HG03575 (cell line): ENCODE measurements at regions not wholly inside any gene's neighbourhood (a gene's known extent, or its start where the extent isn't known, plus 50 kb on each side); places are given as distances from the start of the nearest gene placed in this dataset.

Experiments
- ATAC-seq: cut with Tn5 transposase; IDR thresholded peaks from one replicate; pipeline ENCODE4 v1.9.1; 2021; ENCODE audit not compliant: unreplicated experiment, insufficient number of reproducible peaks, low FRiP score; ENCODE audit errors: extremely low read depth

- ATAC-seq = no peak
Observed at GRCh38 chr4:100820249-100820648, 302.4 kb upstream of the EMCN start.

GRCh38 chr4:100819505-100819904, 301.7 kb upstream of the EMCN start:
- ATAC-seq = no peak

DNA sequence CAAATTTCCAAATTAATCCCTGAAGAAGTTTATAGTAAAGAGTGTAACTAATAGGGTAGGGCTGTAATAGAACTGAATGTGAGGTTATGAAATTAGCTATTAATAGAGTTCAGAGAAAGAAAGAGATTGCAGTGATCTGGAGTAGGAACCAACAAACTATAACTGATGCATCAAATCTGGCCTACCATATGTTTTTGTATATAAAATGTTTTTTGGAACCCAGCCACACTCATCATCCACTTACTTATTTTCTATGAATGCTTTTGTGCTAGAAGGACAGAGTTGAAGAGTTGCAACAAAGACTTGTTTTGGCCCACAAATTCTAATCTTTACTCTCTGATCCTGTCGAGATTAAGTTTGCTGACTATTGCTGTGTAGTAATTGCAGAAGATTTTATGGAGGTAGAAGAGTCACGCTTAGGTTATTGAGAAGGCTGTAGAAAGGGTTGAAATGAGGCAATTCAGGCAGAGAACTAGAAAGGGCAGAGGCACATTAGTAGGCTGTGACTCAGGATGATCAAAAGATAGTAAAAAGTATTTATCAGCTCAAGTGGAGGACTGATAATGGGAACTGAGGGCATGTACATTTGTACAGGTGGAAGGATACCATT, 298.7 kb upstream of the EMCN start:
- no peak for ATAC-seq

GRCh38 chr4:100811046-100811445, 293.2 kb upstream of the EMCN start:
- no peak for ATAC-seq

DNA sequence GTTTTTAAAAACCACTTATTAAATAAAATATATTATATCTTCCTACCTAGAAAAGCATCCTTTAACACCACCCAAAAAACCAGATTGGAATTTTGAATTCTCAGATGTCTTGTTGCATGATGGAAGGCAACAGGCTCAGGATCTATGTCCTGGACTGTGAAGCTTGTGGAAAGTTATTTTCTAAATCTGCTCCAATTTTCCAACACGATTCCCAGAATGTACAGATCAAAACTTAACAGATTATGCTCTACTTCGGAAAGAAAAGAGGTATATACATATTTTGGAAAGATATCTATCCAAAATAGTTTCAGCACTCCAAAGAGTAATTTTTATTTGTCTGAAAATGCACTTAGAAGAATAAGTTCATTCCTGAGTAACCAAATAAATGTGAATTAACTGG, 291.7 kb upstream of the EMCN start:
- ATAC-seq = no peak

DNA sequence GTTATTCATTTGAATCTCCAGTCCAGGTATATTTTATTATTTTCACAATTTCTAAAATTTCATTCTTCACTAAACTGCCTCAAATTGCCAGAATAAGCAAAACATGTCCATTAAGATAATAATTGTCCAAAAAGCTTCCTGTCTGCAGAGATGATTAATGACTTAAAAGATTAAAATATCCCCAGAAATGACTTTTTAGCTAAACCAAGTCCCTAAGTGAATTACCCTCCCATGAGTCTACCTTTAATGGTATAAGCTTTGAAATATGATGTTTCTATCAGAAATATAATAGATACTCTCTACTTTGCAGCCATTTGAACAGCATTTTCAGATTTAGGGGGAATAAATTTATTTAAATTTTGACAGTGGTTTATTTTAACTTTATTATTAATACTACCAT, 289.2 kb upstream of the EMCN start:
- ATAC-seq = no peak

GRCh38 chr4:100805538-100805937, 287.7 kb upstream of the EMCN start:
- ATAC-seq = no peak

DNA sequence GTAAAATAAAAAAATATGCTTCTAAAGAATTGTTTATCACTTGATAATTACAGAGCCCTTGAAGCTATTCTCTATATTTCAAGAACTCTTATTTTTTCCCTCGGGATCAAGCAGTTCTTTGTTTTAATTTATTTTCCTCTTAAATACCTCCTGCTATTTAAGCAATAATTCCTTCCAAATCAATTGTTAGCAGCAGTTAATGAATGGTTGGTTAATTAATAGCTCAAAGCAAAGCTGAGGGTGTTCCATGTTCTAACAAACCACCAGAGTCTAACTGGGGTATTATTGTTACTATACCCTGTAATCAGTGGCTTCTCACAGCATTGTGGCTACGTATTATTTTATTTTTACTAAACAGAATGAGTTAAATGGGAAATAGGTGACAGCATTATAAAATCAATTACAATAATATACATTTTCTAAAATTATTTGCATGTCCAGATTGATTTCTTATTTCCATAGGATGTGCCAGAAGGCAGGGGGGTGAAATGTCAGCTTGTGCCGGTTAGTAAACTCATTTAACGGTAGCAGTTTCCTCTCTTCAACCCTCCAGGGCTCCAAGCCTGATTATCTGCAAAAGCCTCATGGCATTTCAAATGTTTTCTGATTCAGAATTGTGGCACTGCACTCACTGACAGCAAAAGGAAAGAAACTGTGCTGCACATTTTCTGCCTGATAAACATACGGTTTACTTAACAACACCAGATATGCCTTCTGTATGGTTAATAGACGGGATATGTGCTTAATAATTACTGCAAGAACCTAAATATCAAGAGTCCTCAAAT, 286.9 kb upstream of the EMCN start:
- no peak for ATAC-seq

DNA sequence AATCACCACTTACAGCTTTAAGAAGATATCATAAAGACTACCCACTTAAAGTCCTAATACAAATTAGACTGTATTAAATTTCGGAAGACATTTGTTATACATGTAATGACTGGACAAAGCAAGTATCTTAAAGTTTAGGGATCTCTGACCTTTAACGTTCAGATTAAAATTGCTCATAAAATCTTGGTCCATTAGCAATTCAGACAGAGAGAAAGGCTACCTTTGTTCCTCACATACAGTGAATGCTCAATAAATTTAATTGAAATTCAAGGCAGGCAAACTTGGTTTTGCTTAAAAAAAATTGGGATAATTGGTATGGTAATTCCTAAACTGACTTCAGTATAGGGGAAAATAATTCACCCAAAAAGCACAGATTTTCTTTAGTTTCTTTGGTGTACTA, 285.9 kb upstream of the EMCN start:
- no peak for ATAC-seq

GRCh38 chr4:100799761-100800539, 282.1 kb upstream of the EMCN start:
- ATAC-seq = no peak

GRCh38 chr4:100797791-100798190, 280.0 kb upstream of the EMCN start:
- no peak for ATAC-seq

DNA sequence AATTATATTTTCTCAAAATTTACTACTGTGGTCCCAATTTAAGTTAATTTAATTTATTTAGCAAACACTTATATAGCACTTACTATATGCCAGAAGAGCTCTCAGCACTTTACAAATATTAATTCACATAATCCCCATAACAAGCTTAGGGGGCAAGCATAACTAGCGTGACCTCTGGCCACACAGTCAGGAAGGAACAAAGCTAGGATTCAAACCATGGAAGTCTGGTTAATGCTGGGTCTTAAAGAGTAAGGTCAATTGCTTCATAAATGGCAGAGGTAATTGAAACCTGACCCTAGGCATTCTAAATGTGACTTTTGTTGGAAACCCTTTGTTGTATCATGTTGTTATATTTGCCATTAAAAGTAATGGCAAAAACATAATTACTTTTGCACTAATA, 279.5 kb upstream of the EMCN start:
- ATAC-seq = no peak

- no peak for ATAC-seq
Observed at GRCh38 chr4:100796332-100796731, 278.5 kb upstream of the EMCN start.

DNA sequence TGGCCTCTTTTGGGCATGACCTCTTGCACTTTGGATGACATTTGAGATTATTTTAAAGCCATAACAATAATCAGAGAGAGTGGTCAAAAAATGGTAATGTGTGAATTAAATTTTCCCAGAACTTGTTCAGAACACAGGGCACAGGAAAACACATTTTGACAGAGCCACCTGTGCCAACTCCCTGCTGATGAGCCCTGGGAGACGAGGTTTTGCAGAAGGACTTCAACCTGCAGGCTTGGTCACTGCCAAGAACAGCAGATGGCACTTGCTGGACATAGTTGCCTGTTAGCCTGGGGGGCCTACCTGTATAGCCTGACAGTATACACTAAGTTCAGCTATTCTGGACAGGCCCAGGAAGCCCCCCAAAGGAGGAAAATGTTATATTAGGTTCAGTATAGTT, 277.8 kb upstream of the EMCN start:
- no peak for ATAC-seq

DNA sequence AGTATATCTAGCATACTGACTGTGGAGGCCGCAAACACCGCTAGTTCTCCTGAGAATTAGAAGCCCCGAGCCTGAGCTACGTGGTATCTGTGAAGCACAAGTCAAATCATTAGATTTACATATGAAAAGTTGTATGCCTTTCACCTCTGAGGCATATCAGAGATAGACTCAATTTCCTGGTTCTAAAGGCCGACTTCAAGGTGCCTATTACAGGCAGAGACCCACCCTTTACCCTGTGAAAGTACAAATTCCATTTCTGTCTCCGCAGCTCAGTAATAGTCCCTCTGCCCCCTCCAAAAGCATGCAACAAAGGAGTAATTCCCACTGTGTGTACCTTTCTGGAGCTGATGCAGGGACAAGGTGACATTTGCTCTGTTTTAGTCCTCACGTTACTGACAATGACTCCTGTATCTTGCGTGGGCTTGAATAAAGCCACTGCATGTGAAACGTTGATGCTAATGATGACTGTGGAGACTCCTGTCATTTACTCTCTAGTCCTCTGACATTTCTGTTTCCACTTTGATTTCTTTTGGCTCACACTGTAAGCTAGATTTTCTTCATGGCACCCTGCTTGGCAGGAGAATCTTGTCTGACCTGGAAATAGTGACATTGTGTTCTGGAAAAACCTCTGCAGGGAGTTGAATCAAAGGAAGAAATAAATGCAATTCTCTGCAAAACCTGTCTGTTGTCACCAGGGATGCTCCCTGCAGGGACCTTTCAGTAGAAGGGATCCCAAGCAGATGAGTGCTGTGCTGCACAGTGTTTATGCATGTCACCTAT, 273.2 kb upstream of the EMCN start:
- ATAC-seq = no peak

- ATAC-seq = no peak
Observed at GRCh38 chr4:100789991-100790390, 272.2 kb upstream of the EMCN start.

- no peak for ATAC-seq
Observed at GRCh38 chr4:100786481-100786880, 268.7 kb upstream of the EMCN start.

- ATAC-seq = no peak
Observed at GRCh38 chr4:100782356-100782755, 264.5 kb upstream of the EMCN start.

GRCh38 chr4:100781435-100781834, 263.6 kb upstream of the EMCN start:
- no peak for ATAC-seq
